Breast epithelium (tissue), 4 donors: ENCODE measurements at regions not wholly inside any gene's neighbourhood (a gene's known extent, or its start where the extent isn't known, plus 50 kb on each side); places are given as distances from the start of the nearest gene placed in this dataset.

Experiments
- DNase-seq, 2 donors: peaks; one replicate each; pipeline ENCODE4 v3.0.0-alpha.2; 2019; ENCODE audit warnings: low spot score in 2 of 2
- H3K27ac ChIP-seq, 2 donors: fragments of 200-600 bp; sonication (generic) in 1 of 2; one replicate each; pipeline ENCODE4 v1.5.1; 2016 to 2019; ENCODE audit warnings: mild to moderate bottlenecking in 1 of 2
- H3K27me3 ChIP-seq, 2 donors: fragments of 200-600 bp; sonication (generic) in 1 of 2; one replicate each; pipeline versions ENCODE4 v1.5.1 to v1.6.0; 2017 to 2019; ENCODE audit warnings: control low read depth in 1 of 2, mild to moderate bottlenecking in 1 of 2
- H3K36me3 ChIP-seq: fragments of 200-600 bp; one replicate; pipeline ENCODE4 v1.5.1; 2019
- H3K4me1 ChIP-seq, 2 donors: fragments of 200-600 bp; sonication (generic); one replicate each; pipeline ENCODE4 v1.5.1; 2016 to 2019; ENCODE audit warnings: control low read depth in 1 of 2
- H3K4me3 ChIP-seq, 3 donors: fragments of 200-600 bp; sonication (generic); 1 replicate in 2 of 3; 2 replicates in 1 of 3; pipeline ENCODE4 v1.5.1; 2016 to 2019; ENCODE audit warnings: mild to moderate bottlenecking in 3 of 3, moderate library complexity in 2 of 3
- H3K9me3 ChIP-seq, 2 donors: fragments of 200-600 bp; sonication (generic) in 1 of 2; one replicate each; pipeline ENCODE4 v1.5.1; 2016 to 2019; ENCODE audit warnings: control low read depth in 1 of 2
- POLR2A ChIP-seq: fragments of 450-650 bp; IDR thresholded peaks from one replicate; pipeline ENCODE4 v1.6.1; 2016; ENCODE audit warnings: antibody characterized with exemption, mild to moderate bottlenecking, moderate library complexity
- POLR2AphosphoS5 ChIP-seq, 3 donors: sonication (generic); formaldehyde crosslinking; IDR thresholded peaks; one replicate each; pipeline ENCODE4 v1.6.1; 2017; ENCODE audit warnings: antibody characterized with exemption in 3 of 3
- intact Hi-C: fragments of 100-400 bp; cut with DNase I; formaldehyde crosslinking; loops from one replicate; pipeline ENCODE4 v1.15.1; 2023; ENCODE audit warnings: low total_unique reads
- TF ChIP-seq, protein P1 (sequence below), 3 donors: fragments of 450-650 bp; IDR thresholded peaks; one replicate each; pipeline ENCODE4 v1.5.1; 2016 to 2017; ENCODE audit warnings: antibody characterized with exemption in 3 of 3, mild to moderate bottlenecking in 3 of 3, moderate library complexity in 3 of 3

DNA sequence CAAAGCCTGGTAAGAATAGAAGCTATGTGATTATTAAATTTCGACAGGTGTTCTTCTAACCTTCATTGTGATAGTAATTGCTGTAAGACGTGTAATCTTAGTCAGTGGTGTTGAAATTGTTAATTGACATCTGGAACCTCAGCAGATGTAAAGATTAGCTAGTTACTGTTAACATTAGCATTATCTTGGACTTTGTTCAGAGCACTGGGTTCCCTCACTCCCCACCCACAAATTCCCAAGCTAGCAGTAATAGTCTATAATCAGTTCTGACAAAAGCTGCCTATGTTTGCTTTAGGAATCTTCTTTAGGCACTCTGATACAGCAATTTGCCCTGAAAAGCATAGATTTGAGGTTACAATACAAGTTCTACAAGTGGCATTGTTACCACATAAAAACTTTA is 233.7 kb downstream of the EN1 start:
- no peak for TF ChIP-seq POLR2A
- TF ChIP-seq POLR2AphosphoS5 (IDR thresholded peaks at IDR 0.05), result no peak
- Histone ChIP-seq H3K27ac (no peak overlapping the region), H3K9me3 (no peaks in the 10 kb centered on the region), H3K4me1 (no peaks in the 10 kb centered on the region), H3K27me3 (peaks cover 0 to 12% of the 10 kb centered on the region in 2 donors), H3K36me3 (no peaks in the 10 kb centered on the region), H3K4me3 (no peak overlapping the region)
- no peak for DNase-seq
- intact Hi-C loops, result loop anchor here (2.0 kb wide), 1 partner anchor 41 kb away; no protein-coding TSS in a partner anchor

DNA sequence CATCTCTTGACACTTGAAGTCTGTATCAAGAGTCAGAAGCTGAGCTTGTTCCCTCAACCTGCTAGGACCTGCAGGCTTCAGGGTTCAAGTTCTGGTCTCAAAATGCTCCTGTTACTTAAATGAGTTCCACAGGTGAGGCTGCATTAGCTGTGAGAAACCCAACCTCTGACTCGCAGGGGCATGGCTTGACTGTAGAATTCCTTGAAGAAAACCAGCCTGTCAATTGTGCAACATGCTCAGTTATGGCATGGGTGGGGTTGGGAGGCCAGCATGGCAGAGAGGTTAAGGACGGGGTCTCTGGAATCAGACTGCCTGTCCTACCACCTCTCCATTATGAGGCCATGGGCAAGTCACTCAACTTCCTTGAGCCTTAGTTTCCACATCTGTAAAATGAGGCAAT is 235.8 kb downstream of the EN1 start:
- no peaks in the 10 kb centered on the region for H3K4me1 ChIP-seq
- TF ChIP-seq POLR2A, result no peak
- TF ChIP-seq, protein P1, sequence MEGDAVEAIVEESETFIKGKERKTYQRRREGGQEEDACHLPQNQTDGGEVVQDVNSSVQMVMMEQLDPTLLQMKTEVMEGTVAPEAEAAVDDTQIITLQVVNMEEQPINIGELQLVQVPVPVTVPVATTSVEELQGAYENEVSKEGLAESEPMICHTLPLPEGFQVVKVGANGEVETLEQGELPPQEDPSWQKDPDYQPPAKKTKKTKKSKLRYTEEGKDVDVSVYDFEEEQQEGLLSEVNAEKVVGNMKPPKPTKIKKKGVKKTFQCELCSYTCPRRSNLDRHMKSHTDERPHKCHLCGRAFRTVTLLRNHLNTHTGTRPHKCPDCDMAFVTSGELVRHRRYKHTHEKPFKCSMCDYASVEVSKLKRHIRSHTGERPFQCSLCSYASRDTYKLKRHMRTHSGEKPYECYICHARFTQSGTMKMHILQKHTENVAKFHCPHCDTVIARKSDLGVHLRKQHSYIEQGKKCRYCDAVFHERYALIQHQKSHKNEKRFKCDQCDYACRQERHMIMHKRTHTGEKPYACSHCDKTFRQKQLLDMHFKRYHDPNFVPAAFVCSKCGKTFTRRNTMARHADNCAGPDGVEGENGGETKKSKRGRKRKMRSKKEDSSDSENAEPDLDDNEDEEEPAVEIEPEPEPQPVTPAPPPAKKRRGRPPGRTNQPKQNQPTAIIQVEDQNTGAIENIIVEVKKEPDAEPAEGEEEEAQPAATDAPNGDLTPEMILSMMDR (IDR thresholded peaks at IDR 0.05), result no peak
- no peak for TF ChIP-seq POLR2AphosphoS5 (IDR thresholded peaks at IDR 0.05)
- no peak overlapping the region for H3K27ac ChIP-seq
- H3K9me3 ChIP-seq, result no peaks in the 10 kb centered on the region
- no peak for DNase-seq
- H3K36me3 ChIP-seq, result no peaks in the 10 kb centered on the region
- intact Hi-C loops, result no loop called here
- peaks cover 0 to 7% of the 10 kb centered on the region in 2 donors for H3K27me3 ChIP-seq
- no peak overlapping the region for H3K4me3 ChIP-seq

DNA sequence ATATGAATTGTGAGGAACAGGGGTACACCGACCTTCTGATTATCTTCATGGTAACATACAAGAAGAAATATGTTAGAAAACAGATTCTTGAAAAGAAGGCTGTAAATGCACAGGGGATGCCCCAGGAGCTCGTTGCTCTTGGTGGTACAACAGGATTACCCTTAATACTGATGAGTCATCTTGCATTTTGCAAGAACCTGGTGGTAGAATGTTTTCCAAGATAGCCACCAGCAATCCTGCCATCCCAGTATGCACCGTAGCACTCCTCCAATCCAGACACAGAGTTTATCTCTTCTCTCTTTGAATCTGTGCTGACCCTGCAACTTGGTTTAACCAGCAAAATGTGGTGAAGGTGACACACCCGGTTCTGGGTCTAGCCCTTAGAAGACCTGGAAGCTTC is 238.3 kb downstream of the EN1 start:
- Histone ChIP-seq H3K27ac (no peak overlapping the region), H3K4me3 (no peak overlapping the region), H3K4me1 (no peaks in the 10 kb centered on the region), H3K27me3 (peaks cover 0 to 7% of the 10 kb centered on the region in 2 donors), H3K36me3 (no peaks in the 10 kb centered on the region), H3K9me3 (no peaks in the 10 kb centered on the region)
- TF ChIP-seq POLR2AphosphoS5 (IDR thresholded peaks at IDR 0.05) (no peak), POLR2A (no peak)
- TF ChIP-seq, protein P1 (IDR thresholded peaks at IDR 0.05), result no peak
- intact Hi-C loops, result no loop called here
- DNase-seq, result no peak

DNA sequence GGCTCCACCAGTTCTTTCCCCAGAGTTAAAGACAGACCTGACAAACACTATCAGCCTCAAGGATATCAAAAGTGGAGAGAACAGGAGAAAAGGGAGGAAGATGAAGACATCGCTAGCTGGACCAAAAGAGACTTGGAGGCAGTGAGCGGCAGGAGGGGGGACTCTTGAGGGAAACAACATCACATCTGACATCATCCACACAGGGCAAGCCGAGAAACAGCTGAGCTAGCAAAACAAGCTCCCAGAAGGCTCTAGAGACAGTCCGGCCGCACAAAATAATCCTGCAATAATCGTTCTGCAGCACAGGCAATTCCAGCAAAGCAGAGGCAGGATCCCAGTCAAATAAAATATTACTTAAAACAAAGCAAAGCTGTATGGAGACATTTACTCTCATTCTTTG is 239.8 kb downstream of the EN1 start:
- Histone ChIP-seq H3K36me3 (no peaks in the 10 kb centered on the region), H3K4me3 (no peak overlapping the region), H3K27ac (no peak overlapping the region), H3K9me3 (no peaks in the 10 kb centered on the region), H3K4me1 (no peaks in the 10 kb centered on the region), H3K27me3 (peaks cover 0 to 7% of the 10 kb centered on the region in 2 donors)
- no peak for DNase-seq
- TF ChIP-seq POLR2AphosphoS5 (IDR thresholded peaks at IDR 0.05) (no peak), POLR2A (no peak)
- intact Hi-C loops, result no loop called here

DNA sequence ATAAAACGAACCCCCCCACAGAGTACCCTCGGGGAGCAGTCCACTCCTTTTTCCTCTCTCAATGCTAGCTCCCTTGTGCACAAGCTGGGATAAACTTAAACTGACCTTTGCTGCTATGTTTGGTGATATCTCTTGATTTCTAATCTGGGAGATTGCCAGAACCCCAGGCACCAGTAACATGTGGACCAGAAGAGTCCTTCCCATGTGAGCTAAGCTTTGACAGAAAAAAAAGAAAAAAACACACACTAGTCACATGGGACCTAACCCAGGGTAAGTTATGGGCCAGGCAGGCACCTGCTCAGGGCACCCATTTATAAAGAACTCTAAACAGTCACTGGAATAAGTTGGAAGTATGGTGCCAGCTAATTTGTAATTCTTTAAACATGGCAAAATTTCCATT is 242.6 kb downstream of the EN1 start:
- intact Hi-C loops, result no loop called here
- Histone ChIP-seq H3K4me3 (no peak overlapping the region), H3K4me1 (no peaks in the 10 kb centered on the region), H3K27ac (no peak overlapping the region), H3K27me3 (no peaks in the 10 kb centered on the region), H3K36me3 (no peaks in the 10 kb centered on the region), H3K9me3 (peaks cover 0 to 9% of the 10 kb centered on the region in 2 donors)
- TF ChIP-seq, protein P1 (IDR thresholded peaks at IDR 0.05), result no peak
- TF ChIP-seq POLR2AphosphoS5 (IDR thresholded peaks at IDR 0.05) (no peak), POLR2A (no peak)
- no peak for DNase-seq

DNA sequence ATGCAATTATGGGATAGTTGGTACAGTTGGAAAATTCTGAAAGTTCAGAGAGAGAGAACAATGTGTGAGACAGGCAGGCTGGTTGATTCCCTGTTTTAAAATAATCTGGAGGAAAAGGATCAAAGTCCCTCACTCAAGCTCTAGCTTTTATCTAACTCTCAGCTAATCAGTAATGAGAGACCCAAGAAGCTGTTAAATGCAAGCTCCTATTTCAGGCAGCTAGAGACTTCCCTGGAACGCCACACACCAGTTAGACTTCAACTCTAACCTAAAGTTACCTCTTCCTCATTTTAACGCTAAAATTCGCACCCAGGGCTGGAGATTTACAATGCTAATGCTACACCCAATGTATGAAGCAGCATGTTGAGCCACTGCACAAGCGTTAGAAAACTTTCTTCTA is 243.1 kb downstream of the EN1 start:
- H3K36me3 ChIP-seq, result no peaks in the 10 kb centered on the region
- DNase-seq, result no peak
- no peaks in the 10 kb centered on the region for H3K27me3 ChIP-seq
- peaks cover 0 to 9% of the 10 kb centered on the region in 2 donors for H3K9me3 ChIP-seq
- H3K27ac ChIP-seq, result no peak overlapping the region
- TF ChIP-seq POLR2A, result no peak
- TF ChIP-seq POLR2AphosphoS5 (IDR thresholded peaks at IDR 0.05), result no peak
- TF ChIP-seq, protein P1 (IDR thresholded peaks at IDR 0.05), result no peak
- intact Hi-C loops, result no loop called here
- no peak overlapping the region for H3K4me3 ChIP-seq
- H3K4me1 ChIP-seq, result no peaks in the 10 kb centered on the region
